K562 (cell line): ENCODE measurements at regions not wholly inside any gene's neighbourhood (a gene's known extent, or its start where the extent isn't known, plus 50 kb on each side); places are given as distances from the start of the nearest gene placed in this dataset.

Experiments
- ATAC-seq: fragments of 200-7000 bp; cut with Tn5 transposase; 3 replicates; pipeline ENCODE4 v1.9.1; 2020; ENCODE audit warnings: moderate library complexity
- BruUV-seq: library from RNA; stranded (reverse); fragments of 400-500 nt; replicated peaks from 2 replicates; lab custom pipeline; 2021; lab: Mats Ljungman, UMichigan
- CTCF ChIA-PET: fragments of 300-600 bp; formaldehyde crosslinking; extraction: SDS; loops from one replicate; lab custom pipeline; 2021; ENCODE audit warnings: low intra/inter-chr PET ratio; lab: Yijun Ruan, JAX
- POLR2A ChIA-PET: fragments of 300-600, 350-650 bp; sonication (Branson Sonifier 250); formaldehyde crosslinking; extraction: SDS; loops from one replicate; lab custom pipeline; 2021; ENCODE audit warnings: antibody characterized with exemption, inconsistent platforms; lab: Yijun Ruan, JAX
- DNase-seq, 4 experiments: peaks; one replicate each; pipeline versions ENCODE4 v3.0.0 to v3.0.0-alpha.2; 2011 to 2018; ENCODE audit warnings: low spot score in 3 of 4, mixed read lengths in 3 of 4; ENCODE audit errors: extremely low read depth in 1 of 4
- FAIRE-seq: peaks from 2 replicates; lab custom pipeline; 2011; peaks lifted over from hg19 to GRCh38; lab: Jason Lieb, UNC
- H2AFZ ChIP-seq: 2 replicates; pipeline ENCODE4 v1.6.0; 2011; ENCODE audit warnings: low read depth, low read length, control low read depth, inconsistent platforms
- H3K27ac ChIP-seq: fragments of 200-600 bp; 3 replicates; pipeline ENCODE4 v1.8.0; 2011; ENCODE audit warnings: low read depth, mild to moderate bottlenecking, control low read depth, inconsistent platforms, low read length, moderate library complexity, mixed read lengths; ENCODE audit errors: extremely low read depth
- H3K27me3 ChIP-seq, 2 experiments: fragments of 300-600 bp in 1 of 2; 2 replicates in 1 of 2; 3 replicates in 1 of 2; pipeline versions ENCODE4 v1.6.0 to v1.8.0; 2011; ENCODE audit warnings: inconsistent platforms in 2 of 2, low read length in 2 of 2, mild to moderate bottlenecking in 1 of 2, mixed read lengths in 1 of 2, moderate library complexity in 1 of 2; ENCODE audit not compliant: control insufficient read depth in 2 of 2, insufficient read depth in 2 of 2
- H3K36me3 ChIP-seq: fragments of 300-600 bp; 3 replicates; pipeline ENCODE4 v1.8.0; 2011; ENCODE audit warnings: mild to moderate bottlenecking, low read length, inconsistent platforms; ENCODE audit not compliant: control insufficient read depth, insufficient read depth
- H3K4me1 ChIP-seq, 2 experiments: fragments of 200-600 bp in 1 of 2; replicated peaks in 1 of 2; 2 replicates in 1 of 2; 3 replicates in 1 of 2; pipeline versions ENCODE4 v1.5.1 to v1.8.0; 2011; ENCODE audit warnings: inconsistent platforms in 2 of 2, low read length in 2 of 2, mild to moderate bottlenecking in 1 of 2, mixed read lengths in 1 of 2, moderate library complexity in 1 of 2; ENCODE audit not compliant: control insufficient read depth in 2 of 2, insufficient read depth in 2 of 2
- H3K4me2 ChIP-seq: 2 replicates; pipeline ENCODE4 v1.6.1; 2011; ENCODE audit warnings: low read length, control low read depth, inconsistent platforms, mixed read lengths; ENCODE audit not compliant: insufficient read depth
- H3K4me3 ChIP-seq: fragments of 200-600 bp; sonication (generic), shearing (Covaris generic); 2 replicates; pipeline ENCODE4 v1.5.1; 2016; ENCODE audit warnings: control low read depth, inconsistent platforms
- H3K79me2 ChIP-seq: fragments of 200-600 bp; 3 replicates; pipeline ENCODE4 v1.8.0; 2011; ENCODE audit warnings: low read length, inconsistent platforms; ENCODE audit not compliant: control insufficient read depth, insufficient read depth
- H3K9ac ChIP-seq, 2 experiments: 2 replicates each; pipeline versions ENCODE4 v1.6.0 to v1.6.1; 2011; ENCODE audit warnings: low read depth in 2 of 2, low read length in 2 of 2, control low read depth in 1 of 2, inconsistent platforms in 1 of 2, mild to moderate bottlenecking in 1 of 2, mixed read lengths in 1 of 2; ENCODE audit not compliant: insufficient read depth in 1 of 2
- H3K9me1 ChIP-seq: one replicate; pipeline ENCODE4 v1.6.0; 2011; ENCODE audit warnings: inconsistent platforms, mild to moderate bottlenecking, low read length, moderate library complexity; ENCODE audit not compliant: control insufficient read depth, insufficient read depth
- H3K9me3 ChIP-seq: replicated peaks from 2 replicates; pipeline ENCODE4 v1.5.1; 2011; ENCODE audit warnings: low read depth, low read length, inconsistent platforms; ENCODE audit not compliant: control insufficient read depth, insufficient read depth
- H4K20me1 ChIP-seq: replicated peaks from 2 replicates; pipeline ENCODE4 v1.6.1; 2011; ENCODE audit warnings: low read length, inconsistent platforms, mixed read lengths; ENCODE audit not compliant: control insufficient read depth, insufficient read depth
- BCL6 ChIP-seq: fragments of 250-450 bp; sonication (Bioruptor Pico); IDR thresholded peaks from 2 replicates; pipeline ENCODE4 v1.4.0; 2020
- CBFA2T2 ChIP-seq: fragments of 450-650 bp; conservative IDR thresholded peaks from 2 replicates; pipeline ENCODE4 v1.6.1; 2017; ENCODE audit warnings: mild to moderate bottlenecking
- GABPB2 ChIP-seq: fragments of 250-450 bp; sonication (Bioruptor Pico); conservative IDR thresholded peaks from 2 replicates; pipeline ENCODE4 v1.5.1; 2021; ENCODE audit warnings: mild to moderate bottlenecking
- HOXB6 ChIP-seq: fragments of 250-450 bp; sonication (Bioruptor Pico); IDR thresholded peaks from 2 replicates; pipeline ENCODE4 v1.5.1; 2022; ENCODE audit warnings: mild to moderate bottlenecking, borderline replicate concordance
- KAT8 ChIP-seq: fragments of 450-650 bp; IDR thresholded peaks from 2 replicates; pipeline ENCODE4 v1.6.1; 2016; ENCODE audit warnings: low read depth, mild to moderate bottlenecking
- KLF13 ChIP-seq: fragments of 450-650 bp; IDR thresholded peaks from 2 replicates; pipeline ENCODE4 v1.6.1; 2016; ENCODE audit warnings: missing genetic modification characterization, low read depth, mild to moderate bottlenecking, missing compliant biosample characterization, moderate library complexity, borderline replicate concordance
- RFX7 ChIP-seq: fragments of 250-450 bp; sonication (Bioruptor Pico); IDR thresholded peaks from 2 replicates; pipeline ENCODE4 v1.5.1; 2021; ENCODE audit warnings: mild to moderate bottlenecking
- ZNF445 ChIP-seq: fragments of 250-450 bp; sonication (Bioruptor Pico); IDR thresholded peaks from 2 replicates; pipeline ENCODE4 v1.4.0; 2020; ENCODE audit warnings: low read depth, mild to moderate bottlenecking, moderate library complexity
- WGBS: fragments of 100-300 bp; shearing (Covaris generic); methylation state at CpG from one replicate; pipeline ENCODE4 v1.1.6; 2016; ENCODE audit warnings: low coverage, mixed read lengths; ENCODE audit not compliant: insufficient coverage; ENCODE audit errors: missing lambda C conversion rate; 5-methylcytosine and 5-hydroxymethylcytosine counted together
- in situ Hi-C: fragments of 300-500 bp; cut with MboI; formaldehyde crosslinking; loops from 4 replicates; pipeline ENCODE4 v1.15.0; 2018; ENCODE audit warnings: inconsistent platforms, mixed read lengths
- intact Hi-C: fragments of 100-400 bp; cut with micrococcal nuclease; formaldehyde crosslinking; loops from 2 replicates; pipeline ENCODE4 v1.14.2; 2022
- TF ChIP-seq, protein P1 (sequence below): fragments of 250-450 bp; sonication (Bioruptor Pico); IDR thresholded peaks from 2 replicates; pipeline ENCODE4 v1.8.0; 2022; ENCODE audit warnings: inconsistent platforms

GRCh38 chr19:29402563-29402962, 123.2 kb upstream of the VSTM2B start (continued):
- TF ChIP-seq HOXB6 (CRISPR knock-in tag) (no peak), KAT8 (no peak)

GRCh38 chr19:29404015-29404414, 121.8 kb upstream of the VSTM2B start:
- no TSS peak for BruUV-seq
- intact Hi-C loops = no loop called here
- Histone ChIP-seq H3K4me2 (no peak overlapping the region), H3K9me3 (no peaks in the 10 kb centered on the region), H3K9ac (no peak overlapping the region), H3K36me3 (no peaks in the 10 kb centered on the region), H4K20me1 (no peaks in the 10 kb centered on the region; the same call in 1 of the 2 replicates), H3K27me3 (peaks cover 3 to 51% of the 10 kb centered on the region in 2 experiments; a peak in 4 of 5 replicates), H3K79me2 (no peaks in the 10 kb centered on the region), H3K4me3 (no peak overlapping the region), H3K4me1 (no peaks in the 10 kb centered on the region; a peak in 1 of 5 replicates), H2AFZ (no peak overlapping the region), H3K27ac (no peak overlapping the region), H3K9me1 (no peaks in the 10 kb centered on the region)
- in situ Hi-C loops = no loop called here
- CTCF ChIA-PET = no interaction called here
- no peak for DNase-seq
- WGBS = 0% methylated on average over 7 of the region's 8 CpGs
- FAIRE-seq = no peak
- ATAC-seq = no peak
- TF ChIP-seq ZNF445 (CRISPR knock-in tag) = no peak
- TF ChIP-seq BCL6 (CRISPR knock-in tag) = no peak
- TF ChIP-seq, protein P1, sequence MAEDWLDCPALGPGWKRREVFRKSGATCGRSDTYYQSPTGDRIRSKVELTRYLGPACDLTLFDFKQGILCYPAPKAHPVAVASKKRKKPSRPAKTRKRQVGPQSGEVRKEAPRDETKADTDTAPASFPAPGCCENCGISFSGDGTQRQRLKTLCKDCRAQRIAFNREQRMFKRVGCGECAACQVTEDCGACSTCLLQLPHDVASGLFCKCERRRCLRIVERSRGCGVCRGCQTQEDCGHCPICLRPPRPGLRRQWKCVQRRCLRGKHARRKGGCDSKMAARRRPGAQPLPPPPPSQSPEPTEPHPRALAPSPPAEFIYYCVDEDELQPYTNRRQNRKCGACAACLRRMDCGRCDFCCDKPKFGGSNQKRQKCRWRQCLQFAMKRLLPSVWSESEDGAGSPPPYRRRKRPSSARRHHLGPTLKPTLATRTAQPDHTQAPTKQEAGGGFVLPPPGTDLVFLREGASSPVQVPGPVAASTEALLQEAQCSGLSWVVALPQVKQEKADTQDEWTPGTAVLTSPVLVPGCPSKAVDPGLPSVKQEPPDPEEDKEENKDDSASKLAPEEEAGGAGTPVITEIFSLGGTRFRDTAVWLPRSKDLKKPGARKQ (CRISPR knock-in tag) = no peak
- no peak for TF ChIP-seq CBFA2T2
- no peak for TF ChIP-seq RFX7 (CRISPR knock-in tag)
- no peak for TF ChIP-seq KLF13 (tag)
- TF ChIP-seq GABPB2 (CRISPR knock-in tag) = no peak
- POLR2A ChIA-PET = no interaction called here
